ENCODE measurements at regions not wholly inside any gene's neighbourhood (a gene's known extent, or its start where the extent isn't known, plus 50 kb on each side); places are given as distances from the start of the nearest gene placed in this dataset.
"Not testable (repeated sequence)": the region's sequence is repeated elsewhere in the genome, so short reads cannot be mapped to it uniquely, and the experiment has no call there.

- DNase-seq = no peak
Observed at GRCh38 chr2:212858496-212858895, 292.9 kb downstream of the IKZF2 start.

- DNase-seq = no peak
Observed at GRCh38 chr2:212854771-212855170, 296.6 kb downstream of the IKZF2 start.

GRCh38 chr2:212854116-212854515 is 297.3 kb downstream of the IKZF2 start:
- no peak for DNase-seq

- DNase-seq = no peak
Observed at GRCh38 chr2:212845941-212846340, 305.5 kb downstream of the IKZF2 start.

GRCh38 chr2:212843409-212844199 is 305.0 kb upstream of the ERBB4 start:
- no peak for DNase-seq

GRCh38 chr2:212842544-212843185 is 304.1 kb upstream of the ERBB4 start:
- DNase-seq = no peak

GRCh38 chr2:212841460-212841859 is 302.9 kb upstream of the ERBB4 start:
- no peak for DNase-seq

GRCh38 chr2:212832211-212833195 is 293.9 kb upstream of the ERBB4 start:
- DNase-seq = no peak

- no peak for DNase-seq
Observed at GRCh38 chr2:212831671-212832199, 293.1 kb upstream of the ERBB4 start.

GRCh38 chr2:212816267-212816666 is 277.7 kb upstream of the ERBB4 start:
- no peak for DNase-seq

- DNase-seq = no peak
Observed at GRCh38 chr2:212815453-212815852, 276.9 kb upstream of the ERBB4 start.

- DNase-seq = no peak
Observed at GRCh38 chr2:212814941-212815340, 276.3 kb upstream of the ERBB4 start.

- no peak for DNase-seq
Observed at GRCh38 chr2:212811921-212812320, 273.3 kb upstream of the ERBB4 start.

- DNase-seq = no peak
Observed at GRCh38 chr2:212811036-212811805, 272.6 kb upstream of the ERBB4 start.

GRCh38 chr2:212797484-212798205 is 259.0 kb upstream of the ERBB4 start:
- no peak for DNase-seq

- no peak for DNase-seq
Observed at GRCh38 chr2:212794471-212794870, 255.9 kb upstream of the ERBB4 start.

GRCh38 chr2:212791569-212791968 is 253.0 kb upstream of the ERBB4 start:
- no peak for DNase-seq

- not testable (repeated sequence) for DNase-seq
Observed at GRCh38 chr2:212786088-212786487, 247.5 kb upstream of the ERBB4 start.

GRCh38 chr2:212777020-212777491 is 238.5 kb upstream of the ERBB4 start:
- no peak for DNase-seq

- DNase-seq = no peak
Observed at GRCh38 chr2:212773808-212774339, 235.3 kb upstream of the ERBB4 start.

- no peak for DNase-seq
Observed at GRCh38 chr2:212770240-212770639, 231.6 kb upstream of the ERBB4 start.

All from stimulated activated CD4-positive, alpha-beta T cell treated with anti-CD3 and anti-CD28 coated beads, Interleukin-4, amount 100 ng/mL, for 4 hours (primary cell).